ENCODE measurements at regions not wholly inside any gene's neighbourhood (a gene's known extent, or its start where the extent isn't known, plus 50 kb on each side); places are given as distances from the start of the nearest gene placed in this dataset.

- TF ChIP-seq RREB1 (CRISPR knock-in tag; IDR thresholded peaks at IDR 0.05) (no peak), ZNF57 (CRISPR knock-in tag; IDR thresholded peaks at IDR 0.05) (no peak), SP2 (IDR thresholded peaks at IDR 0.05; ENCODE audit: extremely low read depth, low read depth, low read length, poor library complexity, severe bottlenecking) (no peak), ZBTB40 (IDR thresholded peaks at IDR 0.05) (no peak), ZBTB40 (CRISPR knock-in tag; IDR thresholded peaks at IDR 0.05) (no peak), MAFK (IDR thresholded peaks at IDR 0.05; ENCODE audit: low read length) (no peak), ZFP91 (CRISPR knock-in tag; IDR thresholded peaks at IDR 0.05) (no peak)
Measured at GRCh38 chr6:168374051-168374502, 54.5 kb upstream of the DACT2 start (continued).
